Natural killer cell (primary cell): ENCODE measurements at regions not wholly inside any gene's neighbourhood (a gene's known extent, or its start where the extent isn't known, plus 50 kb on each side); places are given as distances from the start of the nearest gene placed in this dataset.
"Not testable (repeated sequence)": the region's sequence is repeated elsewhere in the genome, so short reads cannot be mapped to it uniquely, and the experiment has no call there.

ENCODE experiments used
- ATAC-seq, 3 donors: fragments of 150-1000 bp in 2 of 3; fragments of 200-7000 bp in 1 of 3; cut with Tn5 transposase; 1 replicate in 1 of 3; 2 replicates in 2 of 3; pipeline ENCODE4 v1.10.0; 2021; ENCODE audit warnings: mild to moderate bottlenecking in 2 of 3, moderate library complexity in 2 of 3
- DNase-seq, 2 donors: peaks; one replicate each; pipeline versions ENCODE4 v3.0.0 to v3.0.0-alpha.2; 2013 to 2021; ENCODE audit warnings: mixed read lengths in 1 of 2
- H3K27ac ChIP-seq: one replicate; pipeline ENCODE4 v1.5.1; 2013; ENCODE audit warnings: mild to moderate bottlenecking, low read length
- H3K27me3 ChIP-seq: one replicate; pipeline ENCODE4 v1.6.1; 2013; ENCODE audit warnings: low read length; ENCODE audit not compliant: control insufficient read depth, insufficient read depth
- H3K36me3 ChIP-seq: one replicate; pipeline ENCODE4 v1.6.1; 2013; ENCODE audit warnings: low read length; ENCODE audit not compliant: control insufficient read depth, insufficient read depth
- H3K4me1 ChIP-seq: one replicate; pipeline ENCODE4 v1.6.1; 2013; ENCODE audit warnings: low read length; ENCODE audit not compliant: control insufficient read depth, insufficient read depth
- H3K4me3 ChIP-seq: one replicate; pipeline ENCODE4 v1.5.1; 2013; ENCODE audit warnings: low read length
- H3K9me3 ChIP-seq: one replicate; pipeline ENCODE4 v1.6.1; 2013; ENCODE audit warnings: low read length; ENCODE audit not compliant: control insufficient read depth, insufficient read depth
- H3K27ac Mint-ChIP-seq, 2 donors: one replicate each; pipeline ENCODE4 v1.8.0; 2022; ENCODE audit warnings: mild to moderate bottlenecking in 2 of 2, mixed read lengths in 2 of 2, moderate library complexity in 1 of 2
- H3K27me3 Mint-ChIP-seq, 2 donors: one replicate each; pipeline ENCODE4 v1.8.0; 2022; ENCODE audit warnings: low read depth in 2 of 2, mixed read lengths in 2 of 2
- H3K36me3 Mint-ChIP-seq: one replicate; pipeline ENCODE4 v1.8.0; 2022; ENCODE audit warnings: mixed read lengths
- H3K4me1 Mint-ChIP-seq, 2 donors: one replicate each; pipeline ENCODE4 v1.8.0; 2022; ENCODE audit warnings: mixed read lengths in 2 of 2
- H3K4me3 Mint-ChIP-seq: one replicate; pipeline ENCODE4 v1.8.0; 2022; ENCODE audit warnings: mild to moderate bottlenecking, moderate library complexity, mixed read lengths
- H3K9me3 Mint-ChIP-seq, 2 donors: one replicate each; pipeline ENCODE4 v1.8.0; 2022; ENCODE audit warnings: mixed read lengths in 2 of 2
- CTCF ChIP-seq: fragments of 200-600 bp; IDR thresholded peaks from one replicate; pipeline ENCODE4 v1.8.0; 2022; ENCODE audit warnings: antibody characterized with exemption
- WGBS: methylation state at CpG from one replicate; pipeline ENCODE4 v1.1.7; 2013; ENCODE audit warnings: missing lambda C conversion rate; ENCODE audit not compliant: insufficient coverage; 5-methylcytosine and 5-hydroxymethylcytosine counted together
- intact Hi-C: fragments of 100-400 bp; cut with micrococcal nuclease; formaldehyde crosslinking; loops from one replicate; pipeline ENCODE4 v1.14.2; 2022

DNA sequence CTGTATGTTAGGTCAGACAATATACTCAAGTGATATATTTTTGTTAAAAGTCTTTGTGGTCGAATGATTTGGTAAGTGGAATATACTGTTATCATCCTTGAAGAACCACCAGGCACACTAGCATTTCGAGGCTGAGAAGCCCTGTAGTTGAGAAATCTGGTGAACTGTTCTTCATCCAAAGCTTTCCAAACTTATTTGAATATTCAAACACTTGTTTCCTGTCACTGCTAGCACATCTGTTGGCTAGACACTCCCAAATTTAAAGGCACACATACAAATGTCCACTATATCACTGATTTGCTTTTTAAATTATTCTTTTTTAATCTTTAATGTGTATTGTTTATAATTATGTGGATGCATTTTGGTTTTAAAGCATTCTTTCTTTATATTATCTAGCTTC lies 241.9 kb upstream of the CNTNAP5 start:
- no peak overlapping the region for H3K4me3 ChIP-seq
- no peaks in the 10 kb centered on the region for H3K36me3 ChIP-seq
- Mint-ChIP-seq H3K9me3 (peaks cover 12 to 21% of the 10 kb centered on the region in 2 donors), H3K4me3 (no peak overlapping the region), H3K27ac (no peak overlapping the region), H3K36me3 (peaks cover 12% of the 10 kb centered on the region), H3K4me1 (no peaks in the 10 kb centered on the region), H3K27me3 (no peaks in the 10 kb centered on the region)
- TF ChIP-seq CTCF, result no peak
- WGBS, result 44% methylated on average over 2 of the region's 2 CpGs
- DNase-seq (no peak), ATAC-seq (no peak)
- H3K4me1 ChIP-seq, result no peaks in the 10 kb centered on the region
- no peaks in the 10 kb centered on the region for H3K27me3 ChIP-seq
- H3K27ac ChIP-seq, result no peak overlapping the region
- H3K9me3 ChIP-seq, result no peaks in the 10 kb centered on the region
- intact Hi-C loops, result no loop called here

- no peak for DNase-seq
- Histone ChIP-seq H3K27me3 (no peaks in the 10 kb centered on the region), H3K9me3 (no peaks in the 10 kb centered on the region), H3K36me3 (no peaks in the 10 kb centered on the region), H3K4me1 (no peaks in the 10 kb centered on the region), H3K27ac (no peak overlapping the region), H3K4me3 (no peak overlapping the region)
- intact Hi-C loops, result no loop called here
- H3K36me3 Mint-ChIP-seq, result peaks cover 12% of the 10 kb centered on the region
- H3K4me3 Mint-ChIP-seq, result no peak overlapping the region
- no peak overlapping the region for H3K27ac Mint-ChIP-seq
- ATAC-seq, result no peak
- WGBS, result 100% methylated on average over 1 of the region's 1 CpG
- no peaks in the 10 kb centered on the region for H3K4me1 Mint-ChIP-seq
- no peak for TF ChIP-seq CTCF
- peaks cover 12 to 22% of the 10 kb centered on the region in 2 donors for H3K9me3 Mint-ChIP-seq
- no peaks in the 10 kb centered on the region for H3K27me3 Mint-ChIP-seq
Measured at GRCh38 chr2:123785332-123785731, 239.8 kb upstream of the CNTNAP5 start.

GRCh38 chr2:123791207-123791606 lies 233.9 kb upstream of the CNTNAP5 start:
- H3K4me1 ChIP-seq, result no peaks in the 10 kb centered on the region
- TF ChIP-seq CTCF, result no peak
- H3K4me1 Mint-ChIP-seq, result no peaks in the 10 kb centered on the region
- H3K4me3 ChIP-seq, result no peak overlapping the region
- no peaks in the 10 kb centered on the region for H3K36me3 ChIP-seq
- H3K4me3 Mint-ChIP-seq, result no peak overlapping the region
- no peaks in the 10 kb centered on the region for H3K9me3 ChIP-seq
- no peak overlapping the region for H3K27ac ChIP-seq
- H3K27me3 Mint-ChIP-seq, result no peaks in the 10 kb centered on the region
- intact Hi-C loops, result no loop called here
- no peaks in the 10 kb centered on the region for H3K27me3 ChIP-seq
- H3K9me3 Mint-ChIP-seq, result peaks cover 6 to 24% of the 10 kb centered on the region in 2 donors
- DNase-seq (no peak), ATAC-seq (no peak)
- 95% methylated on average over 2 of the region's 4 CpGs for WGBS
- H3K36me3 Mint-ChIP-seq, result peaks cover 4% of the 10 kb centered on the region
- H3K27ac Mint-ChIP-seq, result no peak overlapping the region

DNA sequence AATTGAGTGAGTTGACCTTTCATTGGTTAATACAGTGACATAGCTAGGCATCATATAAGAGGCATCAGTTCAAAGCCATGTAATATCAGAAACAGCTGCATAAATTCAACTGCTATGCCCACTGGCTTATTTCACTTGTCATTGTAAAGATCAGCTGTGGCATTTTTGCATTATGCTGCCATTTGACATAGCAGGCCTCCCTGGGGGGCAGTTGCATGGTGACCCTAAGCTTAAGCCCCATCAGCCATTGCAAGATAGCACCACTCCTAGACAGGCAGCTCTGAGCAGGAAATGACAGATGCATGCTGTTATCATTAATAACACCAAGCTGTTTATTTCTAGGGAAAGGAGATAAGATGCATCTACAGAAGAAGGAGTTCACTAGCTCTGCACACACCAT lies 233.4 kb upstream of the CNTNAP5 start:
- H3K27ac Mint-ChIP-seq, result no peak overlapping the region
- H3K27me3 Mint-ChIP-seq, result no peaks in the 10 kb centered on the region
- H3K36me3 ChIP-seq, result no peaks in the 10 kb centered on the region
- no peaks in the 10 kb centered on the region for H3K4me1 ChIP-seq
- no peak overlapping the region for H3K27ac ChIP-seq
- no peak for DNase-seq
- TF ChIP-seq CTCF, result no peak
- H3K36me3 Mint-ChIP-seq, result no peaks in the 10 kb centered on the region
- H3K9me3 Mint-ChIP-seq, result peaks cover 3 to 19% of the 10 kb centered on the region in 2 donors
- H3K9me3 ChIP-seq, result no peaks in the 10 kb centered on the region
- H3K4me1 Mint-ChIP-seq, result no peaks in the 10 kb centered on the region
- H3K4me3 Mint-ChIP-seq, result no peak overlapping the region
- H3K4me3 ChIP-seq, result no peak overlapping the region
- no peak for ATAC-seq
- H3K27me3 ChIP-seq, result no peaks in the 10 kb centered on the region
- intact Hi-C loops, result no loop called here

DNA sequence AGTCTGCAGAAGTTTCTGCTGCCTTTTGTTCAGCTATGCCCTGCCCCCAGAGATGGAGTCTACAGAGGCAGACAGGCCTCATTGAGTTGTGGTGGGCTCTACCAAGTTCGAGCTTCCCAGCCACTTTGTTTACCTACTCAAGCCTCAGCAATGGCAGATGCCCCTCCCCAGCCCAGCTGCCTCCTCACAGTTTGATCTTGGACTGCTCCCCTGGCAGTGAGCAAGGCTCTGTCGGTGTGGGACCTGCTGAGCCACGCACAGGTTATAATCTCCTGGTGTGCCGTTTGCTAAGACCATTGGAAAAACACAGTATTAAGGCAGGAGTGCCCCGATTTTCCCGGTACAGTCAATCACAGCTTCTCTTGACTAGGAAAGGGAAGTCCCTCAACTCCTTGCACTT lies 221.0 kb upstream of the CNTNAP5 start:
- H3K36me3 ChIP-seq, H3K4me1 ChIP-seq, H3K27ac Mint-ChIP-seq, H3K27ac ChIP-seq, H3K4me3 ChIP-seq, ATAC-seq, H3K4me3 Mint-ChIP-seq, H3K27me3 Mint-ChIP-seq, H3K27me3 ChIP-seq, H3K4me1 Mint-ChIP-seq, intact Hi-C loops, DNase-seq: not testable (repeated sequence)
- H3K9me3 ChIP-seq, result peaks cover 27% of the 10 kb centered on the region
- WGBS, result 92% methylated on average over 6 of the region's 6 CpGs
- peaks cover 21% of the 10 kb centered on the region for H3K36me3 Mint-ChIP-seq
- H3K9me3 Mint-ChIP-seq, result peaks cover 16 to 41% of the 10 kb centered on the region in 2 donors

GRCh38 chr2:123805746-123806145 lies 219.3 kb upstream of the CNTNAP5 start:
- H3K36me3 ChIP-seq, H3K4me1 Mint-ChIP-seq, H3K27ac ChIP-seq, DNase-seq, H3K4me3 Mint-ChIP-seq, H3K27me3 ChIP-seq, H3K27me3 Mint-ChIP-seq, H3K4me3 ChIP-seq, ATAC-seq, intact Hi-C loops, H3K4me1 ChIP-seq, H3K27ac Mint-ChIP-seq: not testable (repeated sequence)
- 87% methylated on average over 3 of the region's 3 CpGs for WGBS
- Mint-ChIP-seq H3K9me3 (peaks cover 25 to 48% of the 10 kb centered on the region in 2 donors), H3K36me3 (peaks cover 26% of the 10 kb centered on the region)
- peaks cover 27% of the 10 kb centered on the region for H3K9me3 ChIP-seq
